ENCODE measurements at regions not wholly inside any gene's neighbourhood (a gene's known extent, or its start where the extent isn't known, plus 50 kb on each side); places are given as distances from the start of the nearest gene placed in this dataset.
"Not testable (repeated sequence)": the region's sequence is repeated elsewhere in the genome, so short reads cannot be mapped to it uniquely, and the experiment has no call there.

- DNase-seq: no peak
These were observed 1487.7 kb upstream of the SEL1L start for GRCh38 chr14:83021323-83021722.

GRCh38 chr14:83023369-83023768, 1489.7 kb upstream of the SEL1L start:
- no peak for DNase-seq

GRCh38 chr14:83041224-83041623, 1507.6 kb upstream of the SEL1L start:
- DNase-seq: no peak

GRCh38 chr14:83042858-83043257, 1509.2 kb upstream of the SEL1L start:
- DNase-seq: no peak

- no peak for DNase-seq
These were observed 1510.3 kb upstream of the SEL1L start for GRCh38 chr14:83044001-83044400.

- no peak for DNase-seq
These were observed 1513.6 kb upstream of the SEL1L start for GRCh38 chr14:83047059-83047830.

- no peak for DNase-seq
These were observed 1519.5 kb upstream of the SEL1L start for GRCh38 chr14:83053022-83053710.

GRCh38 chr14:83058068-83058467, 1524.4 kb upstream of the SEL1L start:
- DNase-seq: no peak

GRCh38 chr14:83071888-83072501, 1538.3 kb upstream of the SEL1L start:
- DNase-seq: no peak

GRCh38 chr14:83085136-83085535, 1551.5 kb upstream of the SEL1L start:
- no peak for DNase-seq

GRCh38 chr14:83085725-83086124, 1552.1 kb upstream of the SEL1L start:
- DNase-seq: no peak

GRCh38 chr14:83091991-83092956, 1558.6 kb upstream of the SEL1L start:
- DNase-seq: not testable (repeated sequence)

- no peak for DNase-seq
These were observed 1562.4 kb upstream of the SEL1L start for GRCh38 chr14:83096092-83096491.

- DNase-seq: no peak
These were observed 1568.2 kb upstream of the SEL1L start for GRCh38 chr14:83101846-83102245.

- no peak for DNase-seq
These were observed 1584.4 kb upstream of the SEL1L start for GRCh38 chr14:83118029-83118428.

GRCh38 chr14:83120187-83120586, 1586.5 kb upstream of the SEL1L start:
- no peak for DNase-seq

GRCh38 chr14:83126076-83126475, 1592.4 kb upstream of the SEL1L start:
- no peak for DNase-seq

- no peak for DNase-seq
These were observed 1595.1 kb upstream of the SEL1L start for GRCh38 chr14:83128783-83129182.

- no peak for DNase-seq
These were observed 1595.8 kb upstream of the SEL1L start for GRCh38 chr14:83129496-83129895.

GRCh38 chr14:83133981-83134645, 1600.5 kb upstream of the SEL1L start:
- no peak for DNase-seq

GRCh38 chr14:83140756-83141155, 1607.1 kb upstream of the SEL1L start:
- no peak for DNase-seq

GRCh38 chr14:83147006-83147405, 1613.4 kb upstream of the SEL1L start:
- no peak for DNase-seq
